ENCODE measurements at regions not wholly inside any gene's neighbourhood (a gene's known extent, or its start where the extent isn't known, plus 50 kb on each side); places are given as distances from the start of the nearest gene placed in this dataset.
A peak's percentile ranks its signal among the peaks of the same experiment; 100 is the strongest.
"Not testable (repeated sequence)": the region's sequence is repeated elsewhere in the genome, so short reads cannot be mapped to it uniquely, and the experiment has no call there.

GRCh38 chr18:30142248-30142647, 900.3 kb downstream of the DSC3 start:
- Histone ChIP-seq H3K27ac (no peak overlapping the region), H2AFZ (no peak overlapping the region), H3K4me1 (ENCODE audit: insufficient read depth) (peaks cover 10% of the 10 kb centered on the region), H3K9me3 (ENCODE audit: low read depth) (no peaks in the 10 kb centered on the region), H4K20me1 (ENCODE audit: insufficient read depth, poor library complexity, severe bottlenecking) (no peaks in the 10 kb centered on the region), H3K36me3 (replicated peaks; ENCODE audit: insufficient read depth, low read depth) (no peaks in the 10 kb centered on the region), H3K4me3 (no peak overlapping the region), H3K4me2 (no peak overlapping the region), H3K27me3 (no peaks in the 10 kb centered on the region), H3K9me2 (replicated peaks; ENCODE audit: insufficient read depth) (no peaks in the 10 kb centered on the region), H3K79me2 (no peaks in the 10 kb centered on the region)
- TF ChIP-seq EZH2phosphoT487 (IDR thresholded peaks at IDR 0.05; ENCODE audit: low read depth, severe bottlenecking, unreplicated experiment) (no peak), EZH2 (IDR thresholded peaks at IDR 0.05; ENCODE audit: borderline replicate concordance) (no peak), CTCF (IDR thresholded peaks at IDR 0.05; ENCODE audit: poor library complexity) (no peak)
- DNase-seq (ENCODE audit: low spot score) = no peak
- 66% methylated on average over 4 of the region's 4 CpGs for WGBS (ENCODE audit: low lambda C conversion rate, missing lambda C conversion rate)

DNA sequence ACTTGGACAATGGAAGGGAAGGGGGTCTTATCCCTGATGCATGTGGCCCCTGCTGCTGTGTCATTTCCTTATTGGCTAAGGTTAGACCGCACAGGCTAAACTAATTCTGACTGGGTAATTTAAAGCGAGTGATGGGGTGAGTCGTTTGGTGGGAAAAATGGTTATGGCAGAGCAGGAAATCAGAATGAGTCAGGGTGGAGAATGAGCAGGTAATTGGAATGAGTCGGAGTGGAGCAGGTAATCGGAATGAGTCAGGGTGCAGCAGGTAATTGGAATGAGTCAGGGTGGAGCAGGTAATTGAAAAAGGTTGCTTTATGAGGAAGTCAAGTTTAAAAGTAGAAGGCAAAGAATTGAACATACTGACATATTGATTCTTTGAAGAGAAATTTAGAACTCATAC, 901.0 kb downstream of the DSC3 start:
- H3K27me3 ChIP-seq; H3K4me3 ChIP-seq; H3K27ac ChIP-seq; DNase-seq (ENCODE audit: low spot score); H3K4me2 ChIP-seq; H3K79me2 ChIP-seq; H3K9me3 ChIP-seq (ENCODE audit: low read depth); H2AFZ ChIP-seq; H3K9me2 ChIP-seq (replicated peaks; ENCODE audit: insufficient read depth); H4K20me1 ChIP-seq (ENCODE audit: insufficient read depth, poor library complexity, severe bottlenecking); H3K36me3 ChIP-seq (replicated peaks; ENCODE audit: insufficient read depth, low read depth): not testable (repeated sequence)
- 86% methylated on average over 5 of the region's 5 CpGs for WGBS (ENCODE audit: low lambda C conversion rate, missing lambda C conversion rate)
- peaks cover 10% of the 10 kb centered on the region for H3K4me1 ChIP-seq (ENCODE audit: insufficient read depth)

GRCh38 chr18:30139631-30140287, 902.8 kb downstream of the DSC3 start:
- no peak overlapping the region for H2AFZ ChIP-seq
- 73% methylated on average over 5 of the region's 5 CpGs for WGBS (ENCODE audit: low lambda C conversion rate, missing lambda C conversion rate)
- H3K27ac ChIP-seq = peak overlapping the region; percentile 64
- DNase-seq (ENCODE audit: low spot score) = peak; percentile 64
- no peak for TF ChIP-seq EZH2 (IDR thresholded peaks at IDR 0.05; ENCODE audit: borderline replicate concordance)
- no peak for TF ChIP-seq EZH2phosphoT487 (IDR thresholded peaks at IDR 0.05; ENCODE audit: low read depth, severe bottlenecking, unreplicated experiment)
- no peak for TF ChIP-seq CTCF (IDR thresholded peaks at IDR 0.05; ENCODE audit: poor library complexity)
- no peaks in the 10 kb centered on the region for H3K79me2 ChIP-seq
- no peaks in the 10 kb centered on the region for H3K9me3 ChIP-seq (ENCODE audit: low read depth)
- no peaks in the 10 kb centered on the region for H3K36me3 ChIP-seq (replicated peaks; ENCODE audit: insufficient read depth, low read depth)
- H3K9me2 ChIP-seq (replicated peaks; ENCODE audit: insufficient read depth) = no peaks in the 10 kb centered on the region
- H3K4me3 ChIP-seq = no peak overlapping the region
- H3K4me2 ChIP-seq = no peak overlapping the region
- H3K27me3 ChIP-seq = no peaks in the 10 kb centered on the region
- peaks cover 10% of the 10 kb centered on the region for H3K4me1 ChIP-seq (ENCODE audit: insufficient read depth)
- no peaks in the 10 kb centered on the region for H4K20me1 ChIP-seq (ENCODE audit: insufficient read depth, poor library complexity, severe bottlenecking)

- H3K36me3 ChIP-seq (replicated peaks; ENCODE audit: insufficient read depth, low read depth) = no peaks in the 10 kb centered on the region
- no peak overlapping the region for H3K4me3 ChIP-seq
- H2AFZ ChIP-seq = no peak overlapping the region
- no peaks in the 10 kb centered on the region for H3K79me2 ChIP-seq
- no peaks in the 10 kb centered on the region for H3K9me2 ChIP-seq (replicated peaks; ENCODE audit: insufficient read depth)
- no peak for DNase-seq (ENCODE audit: low spot score)
- no peaks in the 10 kb centered on the region for H3K9me3 ChIP-seq (ENCODE audit: low read depth)
- no peaks in the 10 kb centered on the region for H3K27me3 ChIP-seq
- peaks cover 10% of the 10 kb centered on the region for H3K4me1 ChIP-seq (ENCODE audit: insufficient read depth)
- no peak overlapping the region for H3K27ac ChIP-seq
- 85% methylated on average over 4 of the region's 4 CpGs for WGBS (ENCODE audit: low lambda C conversion rate, missing lambda C conversion rate)
- no peak overlapping the region for H3K4me2 ChIP-seq
- H4K20me1 ChIP-seq (ENCODE audit: insufficient read depth, poor library complexity, severe bottlenecking) = no peaks in the 10 kb centered on the region
- TF ChIP-seq CTCF (IDR thresholded peaks at IDR 0.05; ENCODE audit: poor library complexity) = no peak
- no peak for TF ChIP-seq EZH2 (IDR thresholded peaks at IDR 0.05; ENCODE audit: borderline replicate concordance)
- no peak for TF ChIP-seq EZH2phosphoT487 (IDR thresholded peaks at IDR 0.05; ENCODE audit: low read depth, severe bottlenecking, unreplicated experiment)
Measured at GRCh38 chr18:30135938-30136337, 906.6 kb downstream of the DSC3 start.

Measured in hepatocyte (in vitro differentiated cells).